Thoracic aorta (tissue), 2 donors: ENCODE measurements at regions not wholly inside any gene's neighbourhood (a gene's known extent, or its start where the extent isn't known, plus 50 kb on each side); places are given as distances from the start of the nearest gene placed in this dataset.

Experiments used
- ATAC-seq: fragments of 150-250 bp; one replicate; pipeline ENCODE4 v1.8.0; 2017; ENCODE audit warnings: low read depth; ENCODE audit not compliant: insufficient number of reproducible peaks, low FRiP score
- DNase-seq: peaks from one replicate; pipeline ENCODE4 v3.0.0-alpha.2; 2020; ENCODE audit warnings: low spot score
- H3K27ac ChIP-seq, 2 donors: fragments of 200-600 bp; sonication (generic); 1 replicate in 1 of 2; 2 replicates in 1 of 2; pipeline ENCODE4 v1.5.1; 2016; ENCODE audit warnings: mild to moderate bottlenecking in 2 of 2, moderate library complexity in 2 of 2
- H3K27me3 ChIP-seq: fragments of 200-600 bp; sonication (generic); replicated peaks from 2 replicates; pipeline ENCODE4 v1.6.0; 2016; ENCODE audit warnings: mild to moderate bottlenecking; ENCODE audit not compliant: insufficient read depth
- H3K36me3 ChIP-seq: fragments of 200-600 bp; sonication (generic); one replicate; pipeline ENCODE4 v1.5.1; 2016
- H3K4me1 ChIP-seq, 2 donors: fragments of 200-600 bp; sonication (generic); 1 replicate in 1 of 2; 2 replicates in 1 of 2; pipeline versions ENCODE4 v1.5.1 to v1.6.0; 2016; ENCODE audit warnings: low read depth in 2 of 2, mild to moderate bottlenecking in 1 of 2; ENCODE audit not compliant: control insufficient read depth in 1 of 2
- H3K4me3 ChIP-seq: fragments of 200-600 bp; sonication (generic); 2 replicates; pipeline ENCODE4 v1.5.1; 2016; ENCODE audit warnings: mild to moderate bottlenecking
- H3K9me3 ChIP-seq: fragments of 200-600 bp; sonication (generic); 2 replicates; pipeline ENCODE4 v1.5.1; 2016
- CTCF ChIP-seq: fragments of 200-600 bp; sonication (generic); IDR thresholded peaks from one replicate; pipeline ENCODE4 v1.5.1; 2019; ENCODE audit warnings: antibody characterized with exemption

DNA sequence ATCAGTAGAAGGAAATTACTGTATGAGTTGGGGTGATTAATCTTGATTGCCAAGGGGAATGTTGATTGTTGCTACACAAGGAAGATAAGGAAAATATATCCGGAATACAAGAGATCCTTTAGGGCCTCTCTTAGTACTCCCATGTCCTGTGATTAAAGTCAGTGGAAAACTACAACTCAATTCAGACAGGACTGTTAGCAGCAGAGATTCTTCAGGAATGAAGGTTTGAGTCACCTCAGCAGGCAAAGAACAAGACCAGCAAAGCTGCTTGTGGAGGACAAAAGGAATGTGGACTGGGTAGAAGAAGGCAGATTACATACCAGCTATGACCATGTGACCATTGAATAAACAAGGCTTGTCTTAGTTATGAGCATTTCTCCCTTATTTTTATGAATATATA lies 478.2 kb downstream of the BUD13 start:
- ATAC-seq (no peak), DNase-seq (no peak)
- TF ChIP-seq CTCF, result no peak
- no peaks in the 10 kb centered on the region for H3K4me1 ChIP-seq
- H3K9me3 ChIP-seq, result no peaks in the 10 kb centered on the region
- H3K36me3 ChIP-seq, result no peaks in the 10 kb centered on the region
- H3K4me3 ChIP-seq, result no peak overlapping the region
- H3K27ac ChIP-seq, result no peak overlapping the region
- no peaks in the 10 kb centered on the region for H3K27me3 ChIP-seq

DNA sequence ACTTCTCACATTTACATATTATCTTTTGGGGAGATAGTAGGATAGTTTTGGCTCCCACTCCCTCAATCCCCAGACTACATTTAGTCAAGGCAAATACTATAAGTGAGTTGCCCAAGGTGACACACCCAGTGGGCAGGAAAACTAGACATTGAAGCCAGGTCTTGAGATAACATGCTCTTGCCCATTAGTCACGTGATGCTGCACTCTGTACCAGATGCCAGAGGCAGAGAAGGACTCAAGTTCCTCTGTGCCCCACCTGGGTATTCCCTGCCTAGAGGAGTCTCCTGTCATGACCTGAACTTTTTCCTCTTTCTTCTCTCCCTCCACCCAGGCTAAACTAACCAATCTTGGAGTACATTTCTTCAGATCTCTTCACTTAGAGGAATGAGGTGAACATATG lies 484.9 kb downstream of the BUD13 start:
- no peak for TF ChIP-seq CTCF
- no peaks in the 10 kb centered on the region for H3K27me3 ChIP-seq
- ATAC-seq, result no peak
- DNase-seq, result no peak
- H3K27ac ChIP-seq, result no peak overlapping the region
- no peaks in the 10 kb centered on the region for H3K9me3 ChIP-seq
- no peaks in the 10 kb centered on the region for H3K36me3 ChIP-seq
- H3K4me1 ChIP-seq, result no peaks in the 10 kb centered on the region
- no peak overlapping the region for H3K4me3 ChIP-seq

DNA sequence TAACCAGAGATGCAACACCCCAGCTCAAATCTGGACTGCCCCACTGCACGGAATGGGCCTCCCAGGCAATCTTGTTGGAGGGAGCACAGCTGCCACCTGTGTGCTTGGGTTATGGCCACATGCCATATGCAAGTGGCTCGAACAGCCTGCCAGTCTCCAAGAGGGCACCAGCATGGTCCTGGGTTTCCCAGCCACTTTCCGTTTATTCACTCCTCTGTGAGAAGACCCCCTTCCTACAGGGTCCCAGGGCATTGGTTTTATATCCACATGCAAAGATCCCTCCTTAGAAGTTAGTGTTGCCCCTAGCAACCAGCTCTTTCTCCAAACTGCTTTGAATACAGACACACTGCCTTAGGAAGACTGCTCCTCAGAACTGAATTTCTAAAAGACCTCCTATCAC lies 487.8 kb downstream of the BUD13 start:
- no peak for ATAC-seq
- TF ChIP-seq CTCF, result no peak
- Histone ChIP-seq H3K27ac (no peak overlapping the region), H3K4me3 (no peak overlapping the region), H3K4me1 (no peaks in the 10 kb centered on the region), H3K36me3 (no peaks in the 10 kb centered on the region), H3K9me3 (no peaks in the 10 kb centered on the region), H3K27me3 (no peaks in the 10 kb centered on the region)
- no peak for DNase-seq

- Histone ChIP-seq H3K9me3 (no peaks in the 10 kb centered on the region), H3K27me3 (no peaks in the 10 kb centered on the region), H3K27ac (no peak overlapping the region), H3K4me1 (no peaks in the 10 kb centered on the region), H3K36me3 (no peaks in the 10 kb centered on the region), H3K4me3 (no peak overlapping the region)
- TF ChIP-seq CTCF, result no peak
- ATAC-seq, result no peak
- DNase-seq, result no peak
Measured at GRCh38 chr11:116283300-116283699, 489.5 kb downstream of the BUD13 start.

DNA sequence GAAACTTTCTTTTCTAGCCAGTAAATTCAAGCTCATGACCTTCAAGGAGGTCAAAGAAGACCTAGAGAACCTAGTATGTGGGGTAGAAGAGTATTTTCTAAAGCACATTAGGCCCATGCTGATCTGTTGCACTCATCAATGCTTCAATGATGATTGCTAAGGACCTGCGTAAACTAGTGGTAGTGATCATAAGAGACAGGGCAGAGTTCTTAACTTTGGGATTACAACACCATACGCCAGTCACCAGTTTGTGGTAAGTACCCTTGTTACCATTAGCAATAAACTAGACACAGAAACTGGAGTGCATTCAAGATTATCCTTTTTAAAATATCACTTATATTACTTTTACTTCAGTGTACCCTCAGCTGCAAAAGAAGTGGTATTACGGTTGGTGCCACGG lies 490.3 kb downstream of the BUD13 start:
- ATAC-seq (no peak), DNase-seq (no peak)
- H3K9me3 ChIP-seq, result no peaks in the 10 kb centered on the region
- TF ChIP-seq CTCF, result no peak
- H3K4me1 ChIP-seq, result no peaks in the 10 kb centered on the region
- no peak overlapping the region for H3K27ac ChIP-seq
- no peaks in the 10 kb centered on the region for H3K27me3 ChIP-seq
- H3K36me3 ChIP-seq, result no peaks in the 10 kb centered on the region
- H3K4me3 ChIP-seq, result no peak overlapping the region
